ENCODE measurements at regions not wholly inside any gene's neighbourhood (a gene's known extent, or its start where the extent isn't known, plus 50 kb on each side); places are given as distances from the start of the nearest gene placed in this dataset.
"Not testable (repeated sequence)": the region's sequence is repeated elsewhere in the genome, so short reads cannot be mapped to it uniquely, and the experiment has no call there.

DNA sequence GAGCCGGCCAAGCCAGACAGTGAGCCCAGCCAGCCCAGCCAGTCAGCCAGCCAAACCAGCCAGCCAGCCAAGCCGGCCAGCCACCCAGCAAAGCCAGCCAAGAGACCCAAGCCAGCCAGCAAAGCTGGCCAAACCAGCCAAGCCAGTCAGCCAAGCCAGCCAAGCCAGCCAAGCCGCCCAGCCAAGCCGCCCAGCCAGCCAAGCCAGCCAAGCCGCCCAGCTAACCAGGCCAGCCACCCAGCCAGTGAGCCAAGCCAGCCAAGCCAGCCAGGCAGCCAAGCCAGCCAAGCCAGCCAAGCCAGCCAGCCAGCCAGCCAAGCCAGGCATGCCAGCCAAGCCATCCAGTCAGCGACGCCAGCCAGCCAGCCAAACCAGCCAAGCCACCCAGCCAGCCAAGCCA, 1596.9 kb downstream of the RPIA start:
- H4K20me1 ChIP-seq (ENCODE audit: insufficient read depth, low read length) = not testable (repeated sequence)

DNA sequence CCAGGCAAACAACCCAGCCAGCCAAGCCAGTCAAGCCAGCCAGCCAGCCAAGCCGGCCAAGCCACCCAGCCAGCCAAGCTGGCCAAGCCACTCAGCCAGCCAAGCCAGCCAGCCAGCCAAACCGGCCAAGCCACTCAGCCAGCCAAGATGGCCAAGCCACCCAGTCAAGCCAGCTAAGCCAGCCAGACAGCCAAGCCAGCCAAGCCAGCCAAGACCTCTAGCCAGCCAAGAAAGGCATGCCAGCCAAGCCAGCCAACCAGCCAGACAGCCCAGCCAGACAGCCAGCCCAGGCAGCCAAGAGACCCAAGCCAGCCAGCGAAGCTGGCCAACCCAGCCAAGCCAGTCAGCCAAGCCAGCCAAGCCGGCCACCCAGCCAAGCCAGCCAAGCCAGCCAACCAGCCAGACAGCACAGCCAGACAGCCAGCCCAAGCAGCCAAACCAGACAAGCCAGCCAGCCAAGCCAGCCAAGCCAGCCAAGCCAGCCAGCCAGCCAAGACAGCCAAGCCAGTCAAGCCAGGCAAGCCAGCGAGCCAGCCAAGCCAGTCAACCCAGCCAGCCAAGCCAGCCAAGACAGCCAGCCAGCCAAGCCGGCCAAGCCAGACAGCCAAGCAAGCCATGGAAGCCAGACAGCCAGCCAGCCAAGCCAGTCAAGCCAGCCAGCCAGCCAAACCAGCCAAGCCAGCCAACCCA, 1598.0 kb downstream of the RPIA start:
- H2AK5ac ChIP-seq (ENCODE audit: low read depth, low read length); ATAC-seq (ENCODE audit: low read depth); H3K4me1 ChIP-seq (ENCODE audit: control insufficient read depth, insufficient read depth, low read length); BruUV-seq (replicated peaks); CTCF ChIA-PET; H3K56ac ChIP-seq (ENCODE audit: extremely low read depth, insufficient read depth, low read length); H4K91ac ChIP-seq (ENCODE audit: insufficient read depth, low read depth, low read length); in situ Hi-C loops (cut with MboI; ENCODE audit: low sequenced_read_pairs); H3K4ac ChIP-seq (ENCODE audit: low read depth, low read length); H4K20me1 ChIP-seq (ENCODE audit: insufficient read depth, low read length); H3K4me3 ChIP-seq (ENCODE audit: insufficient read depth, low read depth, low read length); H3K18ac ChIP-seq (ENCODE audit: low read depth, low read length); H2BK120ac ChIP-seq (ENCODE audit: low read depth, low read length); dilution Hi-C loops (cut with HindIII; ENCODE audit: low sequenced_read_pairs, unreplicated experiment); H2AK9ac ChIP-seq (replicated peaks; ENCODE audit: low read depth, low read length, poor library complexity); H3K27me3 ChIP-seq (ENCODE audit: control insufficient read depth, insufficient read depth, low read length); H2BK5ac ChIP-seq (ENCODE audit: low read depth, low read length, poor library complexity, severe bottlenecking); H3K4me2 ChIP-seq (ENCODE audit: low read depth, low read length); H2BK20ac ChIP-seq (ENCODE audit: low read depth, low read length); H3K79me1 ChIP-seq (ENCODE audit: low read depth in 1 of 2, low read length in 2 of 2); H4K5ac ChIP-seq (ENCODE audit: low read depth, low read length); H3K9me1 ChIP-seq (ENCODE audit: insufficient read depth, low read length); H3K36me3 ChIP-seq (ENCODE audit: control insufficient read depth, insufficient read depth, low read length); H2BK15ac ChIP-seq (ENCODE audit: low read depth, low read length); H3K23ac ChIP-seq (ENCODE audit: low read depth, low read length); H3K9ac ChIP-seq (ENCODE audit: low read depth, low read length); H4K8ac ChIP-seq (ENCODE audit: low read depth in 2 of 2, low read length in 2 of 2); intact Hi-C loops (cut with micrococcal nuclease); H2AFZ ChIP-seq (replicated peaks; ENCODE audit: low read length, poor library complexity); DNase-seq; H3K9me3 ChIP-seq (ENCODE audit: control insufficient read depth, insufficient read depth, low read length); H3K14ac ChIP-seq (replicated peaks; ENCODE audit: low read depth, low read length); H3K27ac ChIP-seq (ENCODE audit: insufficient read depth, low read length): not testable (repeated sequence)
- POLR2A ChIA-PET (ENCODE audit: unreplicated experiment) = interaction anchor here (0.6 kb wide), 1 partner anchor 1212 kb away, joined by 6 read pairs; no protein-coding TSS in a partner anchor
- no CpG with 5 or more reads among the region's 6 CpGs for WGBS, 2 experiments (ENCODE audit: extremely low coverage in 2 of 2, insufficient read length in 1 of 2)

More for the DNA sequence above, 1596.9 kb downstream of the RPIA start:
- H3K4ac ChIP-seq (ENCODE audit: low read depth, low read length); H3K36me3 ChIP-seq (ENCODE audit: control insufficient read depth, insufficient read depth, low read length); POLR2A ChIA-PET (ENCODE audit: unreplicated experiment); H2BK20ac ChIP-seq (ENCODE audit: low read depth, low read length); H3K18ac ChIP-seq (ENCODE audit: low read depth, low read length); in situ Hi-C loops (cut with MboI; ENCODE audit: low sequenced_read_pairs); H2BK15ac ChIP-seq (ENCODE audit: low read depth, low read length); H3K27ac ChIP-seq (ENCODE audit: insufficient read depth, low read length); H3K4me3 ChIP-seq (ENCODE audit: insufficient read depth, low read depth, low read length); H2AK9ac ChIP-seq (replicated peaks; ENCODE audit: low read depth, low read length, poor library complexity); ATAC-seq (ENCODE audit: low read depth); H3K9me3 ChIP-seq (ENCODE audit: control insufficient read depth, insufficient read depth, low read length); H2AFZ ChIP-seq (replicated peaks; ENCODE audit: low read length, poor library complexity); intact Hi-C loops (cut with micrococcal nuclease); H2BK120ac ChIP-seq (ENCODE audit: low read depth, low read length); H3K9me1 ChIP-seq (ENCODE audit: insufficient read depth, low read length); H3K27me3 ChIP-seq (ENCODE audit: control insufficient read depth, insufficient read depth, low read length); dilution Hi-C loops (cut with HindIII; ENCODE audit: low sequenced_read_pairs, unreplicated experiment); H3K4me1 ChIP-seq (ENCODE audit: control insufficient read depth, insufficient read depth, low read length); H4K91ac ChIP-seq (ENCODE audit: insufficient read depth, low read depth, low read length); H3K14ac ChIP-seq (replicated peaks; ENCODE audit: low read depth, low read length); BruUV-seq (replicated peaks); DNase-seq; H2AK5ac ChIP-seq (ENCODE audit: low read depth, low read length); H3K9ac ChIP-seq (ENCODE audit: low read depth, low read length); H4K8ac ChIP-seq (ENCODE audit: low read depth in 2 of 2, low read length in 2 of 2); H3K56ac ChIP-seq (ENCODE audit: extremely low read depth, insufficient read depth, low read length); H4K5ac ChIP-seq (ENCODE audit: low read depth, low read length); H3K4me2 ChIP-seq (ENCODE audit: low read depth, low read length); H3K79me1 ChIP-seq (ENCODE audit: low read depth in 1 of 2, low read length in 2 of 2); H3K23ac ChIP-seq (ENCODE audit: low read depth, low read length); CTCF ChIA-PET; H2BK5ac ChIP-seq (ENCODE audit: low read depth, low read length, poor library complexity, severe bottlenecking): not testable (repeated sequence)
- no CpG with 5 or more reads among the region's 7 CpGs for WGBS, 2 experiments (ENCODE audit: extremely low coverage in 2 of 2, insufficient read length in 1 of 2)
